CD4-positive, CD25-positive, alpha-beta regulatory T cell (primary cell): ENCODE measurements at regions not wholly inside any gene's neighbourhood (a gene's known extent, or its start where the extent isn't known, plus 50 kb on each side); places are given as distances from the start of the nearest gene placed in this dataset.

Experiments
- ATAC-seq, 2 donors: fragments of 150-1000 bp; cut with Tn5 transposase; one replicate each; pipeline ENCODE4 v1.10.0; 2021; ENCODE audit warnings: low read depth in 2 of 2, moderate number of reproducible peaks in 2 of 2, moderate library complexity in 1 of 2
- DNase-seq, 3 donors: peaks; one replicate each; pipeline versions ENCODE4 v3.0.0 to v3.0.0-alpha.2; 2012 to 2022; ENCODE audit warnings: mixed read lengths in 1 of 3
- H3K27ac ChIP-seq: one replicate; pipeline ENCODE4 v1.7.0; 2013; ENCODE audit warnings: mild to moderate bottlenecking, low read length; ENCODE audit not compliant: insufficient read depth, poor library complexity, severe bottlenecking
- H3K27me3 ChIP-seq: one replicate; pipeline ENCODE4 v1.7.0; 2013; ENCODE audit warnings: low read length; ENCODE audit not compliant: control insufficient read depth, insufficient read depth
- H3K36me3 ChIP-seq: one replicate; pipeline ENCODE4 v1.7.0; 2013; ENCODE audit warnings: mild to moderate bottlenecking, low read length, moderate library complexity; ENCODE audit not compliant: control insufficient read depth, insufficient read depth
- H3K4me1 ChIP-seq: 2 replicates; pipeline ENCODE4 v1.7.0; 2013; ENCODE audit warnings: mild to moderate bottlenecking, low read length; ENCODE audit not compliant: insufficient read depth, control insufficient read depth, poor library complexity, severe bottlenecking
- H3K4me3 ChIP-seq: one replicate; pipeline ENCODE4 v1.7.0; 2013; ENCODE audit warnings: low read depth, mild to moderate bottlenecking, low read length, moderate library complexity
- H3K9me3 ChIP-seq, 2 experiments: 1 replicate in 1 of 2; 2 replicates in 1 of 2; pipeline ENCODE4 v1.7.0; 2013; ENCODE audit warnings: low read length in 2 of 2, mild to moderate bottlenecking in 1 of 2, moderate library complexity in 1 of 2; ENCODE audit not compliant: control insufficient read depth in 2 of 2
- H3K27ac Mint-ChIP-seq, 3 donors: one replicate each; pipeline ENCODE4 v1.8.0; 2020 to 2022; ENCODE audit warnings: mild to moderate bottlenecking in 3 of 3, mixed read lengths in 3 of 3, moderate library complexity in 2 of 3
- H3K27me3 Mint-ChIP-seq: one replicate; pipeline ENCODE4 v1.8.0; 2022; ENCODE audit warnings: mild to moderate bottlenecking, mixed read lengths
- H3K36me3 Mint-ChIP-seq: one replicate; pipeline ENCODE4 v1.8.0; 2020; ENCODE audit warnings: mixed read lengths
- H3K4me1 Mint-ChIP-seq, 4 donors: one replicate each; pipeline ENCODE4 v1.8.0; 2020 to 2022; ENCODE audit warnings: mixed read lengths in 4 of 4, mild to moderate bottlenecking in 1 of 4
- H3K4me3 Mint-ChIP-seq, 4 donors: one replicate each; pipeline ENCODE4 v1.8.0; 2020 to 2022; ENCODE audit warnings: mild to moderate bottlenecking in 4 of 4, mixed read lengths in 4 of 4, moderate library complexity in 3 of 4
- H3K9me3 Mint-ChIP-seq, 7 donors: one replicate each; pipeline ENCODE4 v1.8.0; 2020 to 2022; ENCODE audit warnings: mixed read lengths in 7 of 7, mild to moderate bottlenecking in 3 of 7, moderate library complexity in 2 of 7

- Histone ChIP-seq H3K27me3 (no peaks in the 10 kb centered on the region), H3K36me3 (no peaks in the 10 kb centered on the region), H3K9me3 (no peaks in the 10 kb centered on the region), H3K27ac (no peak overlapping the region), H3K4me1 (peaks cover 11% of the 10 kb centered on the region), H3K4me3 (no peak overlapping the region)
- peaks cover 19 to 52% (median 25%) of the 10 kb centered on the region in 4 donors for H3K4me1 Mint-ChIP-seq
- H3K27ac Mint-ChIP-seq = peak overlapping the region in 1 of 3 donors; percentile 19
- no peaks in the 10 kb centered on the region for H3K27me3 Mint-ChIP-seq
- H3K4me3 Mint-ChIP-seq = peak overlapping the region in 1 of 4 donors; percentile 29
- DNase-seq = no peak
- H3K9me3 Mint-ChIP-seq = peaks cover 0 to 1% (median 0%) of the 10 kb centered on the region in 7 donors
- ATAC-seq = no peak
- no peaks in the 10 kb centered on the region for H3K36me3 Mint-ChIP-seq
Measured at GRCh38 chr4:163622379-163623035, 128.0 kb downstream of the TMA16 start.

DNA sequence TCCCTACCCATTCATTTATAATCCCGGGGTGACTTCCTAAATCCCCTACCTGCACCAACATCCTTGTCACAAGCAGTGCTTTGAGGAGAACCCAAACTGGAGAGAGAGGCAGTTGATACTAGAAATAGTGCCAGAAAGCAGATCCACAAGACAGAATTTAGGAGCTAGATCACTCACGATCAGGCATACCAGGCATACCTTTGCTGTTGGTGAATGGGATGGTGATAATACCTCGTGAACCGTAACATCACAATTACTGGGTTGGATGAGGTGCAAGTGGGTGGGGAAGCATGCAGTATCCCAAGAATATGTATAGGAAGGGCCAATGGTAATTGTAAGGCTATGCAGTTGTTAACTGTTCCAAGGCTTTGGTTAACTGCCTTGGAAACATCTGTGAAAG lies 129.3 kb downstream of the TMA16 start:
- Histone ChIP-seq H3K4me1 (peaks cover 11% of the 10 kb centered on the region), H3K9me3 (no peaks in the 10 kb centered on the region), H3K27me3 (no peaks in the 10 kb centered on the region), H3K27ac (no peak overlapping the region), H3K36me3 (no peaks in the 10 kb centered on the region), H3K4me3 (no peak overlapping the region)
- DNase-seq = no peak
- H3K27ac Mint-ChIP-seq = peak overlapping the region in 2 of 3 donors; percentile 83 to 92
- peak overlapping the region in 1 of 4 donors; percentile 52 for H3K4me3 Mint-ChIP-seq
- H3K27me3 Mint-ChIP-seq = no peaks in the 10 kb centered on the region
- peaks cover 0 to 5% (median 1%) of the 10 kb centered on the region in 7 donors for H3K9me3 Mint-ChIP-seq
- no peaks in the 10 kb centered on the region for H3K36me3 Mint-ChIP-seq
- H3K4me1 Mint-ChIP-seq = peaks cover 19 to 52% (median 23%) of the 10 kb centered on the region in 4 donors
- ATAC-seq = no peak

GRCh38 chr4:163624727-163625126 lies 130.2 kb downstream of the TMA16 start:
- Mint-ChIP-seq H3K4me3 (peak overlapping the region; percentile 34 to 70 (median 64)), H3K36me3 (no peaks in the 10 kb centered on the region), H3K27ac (peak overlapping the region; percentile 33 to 92 (median 83)), H3K4me1 (peaks cover 19 to 52% (median 23%) of the 10 kb centered on the region in 4 donors), H3K9me3 (peaks cover 0 to 5% (median 1%) of the 10 kb centered on the region in 7 donors), H3K27me3 (no peaks in the 10 kb centered on the region)
- ATAC-seq (no peak), DNase-seq (peak in 1 of 3 donors; percentile 29)
- peak overlapping the region; percentile 29 for H3K4me3 ChIP-seq
- no peaks in the 10 kb centered on the region for H3K27me3 ChIP-seq
- no peaks in the 10 kb centered on the region for H3K36me3 ChIP-seq
- H3K4me1 ChIP-seq = peaks cover 11% of the 10 kb centered on the region
- H3K27ac ChIP-seq = no peak overlapping the region
- no peaks in the 10 kb centered on the region for H3K9me3 ChIP-seq

- Histone ChIP-seq H3K9me3 (no peaks in the 10 kb centered on the region), H3K27ac (no peak overlapping the region), H3K27me3 (no peaks in the 10 kb centered on the region), H3K36me3 (no peaks in the 10 kb centered on the region), H3K4me3 (no peak overlapping the region), H3K4me1 (no peaks in the 10 kb centered on the region)
- H3K4me3 Mint-ChIP-seq = no peak overlapping the region
- ATAC-seq (no peak), DNase-seq (no peak)
- peaks cover 0 to 4% (median 0%) of the 10 kb centered on the region in 4 donors for H3K4me1 Mint-ChIP-seq
- H3K27me3 Mint-ChIP-seq = peaks cover 6% of the 10 kb centered on the region
- peaks cover 0 to 5% (median 5%) of the 10 kb centered on the region in 7 donors for H3K9me3 Mint-ChIP-seq
- H3K36me3 Mint-ChIP-seq = no peaks in the 10 kb centered on the region
- no peak overlapping the region for H3K27ac Mint-ChIP-seq
Measured at GRCh38 chr4:163631288-163631687, 136.8 kb downstream of the TMA16 start.

DNA sequence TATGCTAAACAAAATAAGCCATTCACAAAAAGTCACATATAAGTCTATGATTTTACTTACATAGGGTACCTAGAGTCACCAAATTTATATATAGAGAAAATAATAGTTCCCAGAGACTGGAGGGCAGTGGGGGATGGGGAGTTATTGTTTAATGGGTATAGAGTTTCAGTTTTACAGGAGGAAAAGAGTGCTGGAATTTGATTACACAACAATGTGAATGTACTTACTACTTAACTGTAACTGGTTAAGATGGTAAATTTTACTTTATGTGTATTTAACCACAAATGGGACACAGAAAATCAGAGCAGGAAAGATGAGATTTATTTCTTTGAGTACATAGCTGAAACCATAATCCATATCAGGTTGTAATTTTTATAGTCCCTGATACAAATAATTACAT lies 144.4 kb downstream of the TMA16 start:
- Histone ChIP-seq H3K27ac (no peak overlapping the region), H3K36me3 (no peaks in the 10 kb centered on the region), H3K27me3 (no peaks in the 10 kb centered on the region), H3K9me3 (no peaks in the 10 kb centered on the region), H3K4me3 (no peak overlapping the region), H3K4me1 (no peaks in the 10 kb centered on the region)
- no peaks in the 10 kb centered on the region for H3K36me3 Mint-ChIP-seq
- no peak for ATAC-seq
- H3K4me1 Mint-ChIP-seq = peaks cover 0 to 12% (median 5%) of the 10 kb centered on the region in 4 donors
- DNase-seq = no peak
- H3K27ac Mint-ChIP-seq = peak overlapping the region in 1 of 3 donors; percentile 29
- no peaks in the 10 kb centered on the region for H3K27me3 Mint-ChIP-seq
- H3K9me3 Mint-ChIP-seq = peaks cover 0 to 3% (median 0%) of the 10 kb centered on the region in 7 donors
- H3K4me3 Mint-ChIP-seq = no peak overlapping the region

- no peak overlapping the region for H3K27ac ChIP-seq
- no peaks in the 10 kb centered on the region for H3K27me3 ChIP-seq
- no peaks in the 10 kb centered on the region for H3K36me3 ChIP-seq
- H3K9me3 Mint-ChIP-seq = peaks cover 0 to 19% (median 6%) of the 10 kb centered on the region in 7 donors
- no peak overlapping the region for H3K27ac Mint-ChIP-seq
- DNase-seq (no peak), ATAC-seq (no peak)
- H3K4me1 Mint-ChIP-seq = no peaks in the 10 kb centered on the region
- H3K9me3 ChIP-seq = peaks cover 11 to 12% of the 10 kb centered on the region in 2 experiments
- H3K27me3 Mint-ChIP-seq = no peaks in the 10 kb centered on the region
- H3K36me3 Mint-ChIP-seq = no peaks in the 10 kb centered on the region
- no peak overlapping the region for H3K4me3 ChIP-seq
- no peak overlapping the region for H3K4me3 Mint-ChIP-seq
- no peaks in the 10 kb centered on the region for H3K4me1 ChIP-seq
Measured at GRCh38 chr4:163649557-163650091, 155.1 kb downstream of the TMA16 start.

- no peak overlapping the region for H3K4me3 ChIP-seq
- DNase-seq (no peak), ATAC-seq (no peak)
- Mint-ChIP-seq H3K36me3 (no peaks in the 10 kb centered on the region), H3K4me3 (no peak overlapping the region), H3K9me3 (peaks cover 0 to 9% (median 6%) of the 10 kb centered on the region in 7 donors), H3K4me1 (no peaks in the 10 kb centered on the region), H3K27me3 (no peaks in the 10 kb centered on the region), H3K27ac (no peak overlapping the region)
- H3K27me3 ChIP-seq = no peaks in the 10 kb centered on the region
- no peaks in the 10 kb centered on the region for H3K9me3 ChIP-seq
- H3K36me3 ChIP-seq = no peaks in the 10 kb centered on the region
- H3K27ac ChIP-seq = no peak overlapping the region
- H3K4me1 ChIP-seq = no peaks in the 10 kb centered on the region
Measured at GRCh38 chr4:163651761-163652160, 157.3 kb downstream of the TMA16 start.

- no peaks in the 10 kb centered on the region for H3K4me1 ChIP-seq
- no peak for ATAC-seq
- no peak overlapping the region for H3K27ac ChIP-seq
- no peaks in the 10 kb centered on the region for H3K9me3 ChIP-seq
- H3K4me3 ChIP-seq = no peak overlapping the region
- no peak overlapping the region for H3K27ac Mint-ChIP-seq
- no peaks in the 10 kb centered on the region for H3K27me3 ChIP-seq
- peaks cover 0 to 10% (median 6%) of the 10 kb centered on the region in 7 donors for H3K9me3 Mint-ChIP-seq
- no peak for DNase-seq
- H3K36me3 Mint-ChIP-seq = no peaks in the 10 kb centered on the region
- no peaks in the 10 kb centered on the region for H3K36me3 ChIP-seq
- H3K27me3 Mint-ChIP-seq = no peaks in the 10 kb centered on the region
- peaks cover 0 to 3% (median 0%) of the 10 kb centered on the region in 4 donors for H3K4me1 Mint-ChIP-seq
- H3K4me3 Mint-ChIP-seq = no peak overlapping the region
Measured at GRCh38 chr4:163654621-163655020, 160.1 kb downstream of the TMA16 start.
